ENCODE measurements at regions not wholly inside any gene's neighbourhood (a gene's known extent, or its start where the extent isn't known, plus 50 kb on each side); places are given as distances from the start of the nearest gene placed in this dataset.
A peak's percentile ranks its signal among the peaks of the same experiment; 100 is the strongest.

GRCh38 chr6:145213614-145214013 is 521.7 kb downstream of the EPM2A start:
- no peak for DNase-seq

GRCh38 chr6:145214570-145214969 is 520.8 kb downstream of the EPM2A start:
- DNase-seq, result peak; percentile 37

- no peak for DNase-seq
These were observed 510.9 kb downstream of the EPM2A start for GRCh38 chr6:145224450-145224849.

- DNase-seq, result no peak
These were observed 509.8 kb downstream of the EPM2A start for GRCh38 chr6:145225500-145225899.

GRCh38 chr6:145227593-145227992 is 507.7 kb downstream of the EPM2A start:
- DNase-seq, result no peak

- DNase-seq, result no peak
These were observed 506.2 kb downstream of the EPM2A start for GRCh38 chr6:145228962-145229582.

GRCh38 chr6:145233955-145234354 is 501.4 kb downstream of the EPM2A start:
- no peak for DNase-seq

GRCh38 chr6:145235207-145235606 is 500.1 kb downstream of the EPM2A start:
- DNase-seq, result no peak

GRCh38 chr6:145238787-145239186 is 496.5 kb downstream of the EPM2A start:
- DNase-seq, result no peak

GRCh38 chr6:145241039-145241438 is 494.3 kb downstream of the EPM2A start:
- DNase-seq, result no peak

- no peak for DNase-seq
These were observed 493.6 kb downstream of the EPM2A start for GRCh38 chr6:145241721-145242120.

GRCh38 chr6:145244349-145245100 is 490.8 kb downstream of the EPM2A start:
- no peak for DNase-seq

GRCh38 chr6:145245119-145245518 is 490.2 kb downstream of the EPM2A start:
- DNase-seq, result no peak

GRCh38 chr6:145247692-145248419 is 487.5 kb downstream of the EPM2A start:
- DNase-seq, result no peak

- no peak for DNase-seq
These were observed 484.9 kb downstream of the EPM2A start for GRCh38 chr6:145250436-145250835.

- no peak for DNase-seq
These were observed 482.6 kb downstream of the EPM2A start for GRCh38 chr6:145252737-145253136.

- DNase-seq, result no peak
These were observed 480.5 kb downstream of the EPM2A start for GRCh38 chr6:145254649-145255401.

- no peak for DNase-seq
These were observed 477.6 kb downstream of the EPM2A start for GRCh38 chr6:145257704-145258103.

GRCh38 chr6:145258122-145258521 is 477.2 kb downstream of the EPM2A start:
- DNase-seq, result no peak

GRCh38 chr6:145260484-145261175 is 474.7 kb downstream of the EPM2A start:
- DNase-seq, result no peak

GRCh38 chr6:145261758-145262157 is 473.6 kb downstream of the EPM2A start:
- DNase-seq, result no peak

GRCh38 chr6:145262771-145263170 is 472.5 kb downstream of the EPM2A start:
- no peak for DNase-seq

GRCh38 chr6:145263778-145264211 is 471.5 kb downstream of the EPM2A start:
- DNase-seq, result no peak

All from NCI-H2171 treated with DMSO at 0.1 percent for 48 hours (cell line).